ENCODE measurements at regions not wholly inside any gene's neighbourhood (a gene's known extent, or its start where the extent isn't known, plus 50 kb on each side); places are given as distances from the start of the nearest gene placed in this dataset.

DNA sequence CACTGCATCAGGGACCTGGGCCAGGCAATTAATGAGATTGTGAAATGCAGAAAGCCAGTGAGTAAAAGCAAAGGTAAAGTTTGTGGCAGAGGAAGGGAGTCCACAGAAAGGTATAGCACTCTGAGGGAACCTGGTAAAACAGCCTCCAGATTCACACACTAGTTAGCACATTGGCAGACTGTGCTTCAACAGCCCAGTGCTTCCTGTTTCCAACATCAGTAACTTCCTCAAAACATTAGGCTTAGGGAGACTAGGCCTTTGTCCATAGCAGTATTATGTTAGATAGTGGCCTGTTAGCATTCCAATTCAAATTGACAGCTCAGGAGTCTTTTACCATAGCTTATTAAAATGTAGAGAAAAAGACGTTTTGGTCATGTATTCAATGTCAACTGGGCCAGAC, 582.6 kb upstream of the ACTRT1 start:
- TF ChIP-seq, protein P1, sequence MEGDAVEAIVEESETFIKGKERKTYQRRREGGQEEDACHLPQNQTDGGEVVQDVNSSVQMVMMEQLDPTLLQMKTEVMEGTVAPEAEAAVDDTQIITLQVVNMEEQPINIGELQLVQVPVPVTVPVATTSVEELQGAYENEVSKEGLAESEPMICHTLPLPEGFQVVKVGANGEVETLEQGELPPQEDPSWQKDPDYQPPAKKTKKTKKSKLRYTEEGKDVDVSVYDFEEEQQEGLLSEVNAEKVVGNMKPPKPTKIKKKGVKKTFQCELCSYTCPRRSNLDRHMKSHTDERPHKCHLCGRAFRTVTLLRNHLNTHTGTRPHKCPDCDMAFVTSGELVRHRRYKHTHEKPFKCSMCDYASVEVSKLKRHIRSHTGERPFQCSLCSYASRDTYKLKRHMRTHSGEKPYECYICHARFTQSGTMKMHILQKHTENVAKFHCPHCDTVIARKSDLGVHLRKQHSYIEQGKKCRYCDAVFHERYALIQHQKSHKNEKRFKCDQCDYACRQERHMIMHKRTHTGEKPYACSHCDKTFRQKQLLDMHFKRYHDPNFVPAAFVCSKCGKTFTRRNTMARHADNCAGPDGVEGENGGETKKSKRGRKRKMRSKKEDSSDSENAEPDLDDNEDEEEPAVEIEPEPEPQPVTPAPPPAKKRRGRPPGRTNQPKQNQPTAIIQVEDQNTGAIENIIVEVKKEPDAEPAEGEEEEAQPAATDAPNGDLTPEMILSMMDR (IDR thresholded peaks at IDR 0.05) = no peak
- peak; percentile 15 for TF ChIP-seq POLR2AphosphoS5 (IDR thresholded peaks at IDR 0.05)
- TF ChIP-seq POLR2A (IDR thresholded peaks at IDR 0.05) = no peak

Measured in prostate gland (tissue), 2 donors.